ENCODE measurements at regions not wholly inside any gene's neighbourhood (a gene's known extent, or its start where the extent isn't known, plus 50 kb on each side); places are given as distances from the start of the nearest gene placed in this dataset.

GRCh38 chr7:115208710-115209560 is 287.0 kb downstream of the MDFIC start:
- TF ChIP-seq CTCF (conservative IDR thresholded peaks at IDR 0.05; ENCODE audit: low read length) (no peak), EZH2phosphoT487 (IDR thresholded peaks at IDR 0.05; ENCODE audit: borderline replicate concordance, low read depth, low read length) (no peak)
